Activated CD8-positive, alpha-beta memory T cell treated with anti-CD3 and anti-CD28 coated beads, Interleukin-2, amount 10 ng/mL, durations not matched to agents 7 days and 5 days (primary cell): ENCODE measurements at regions not wholly inside any gene's neighbourhood (a gene's known extent, or its start where the extent isn't known, plus 50 kb on each side); places are given as distances from the start of the nearest gene placed in this dataset.

Source experiments
- ATAC-seq: fragments of 150-1000 bp; cut with Tn5 transposase; one replicate; pipeline ENCODE4 v1.10.0; 2021; ENCODE audit warnings: moderate library complexity
- CTCF ChIA-PET: fragments of 350-600 bp; sonication (Branson Sonifier 250); formaldehyde crosslinking; loops from one replicate; lab custom pipeline; 2021; ENCODE audit warnings: antibody characterized with exemption; lab: Charles Lee
- DNase-seq: peaks from one replicate; pipeline ENCODE4 v3.0.0-alpha.2; 2020
- H3K27ac Mint-ChIP-seq: one replicate; pipeline ENCODE4 v1.8.0; 2021; ENCODE audit warnings: mild to moderate bottlenecking, mixed read lengths
- H3K27me3 Mint-ChIP-seq: one replicate; pipeline ENCODE4 v1.8.0; 2021; ENCODE audit warnings: mixed read lengths
- H3K36me3 Mint-ChIP-seq: one replicate; pipeline ENCODE4 v1.8.0; 2021; ENCODE audit warnings: mild to moderate bottlenecking, mixed read lengths
- H3K4me1 Mint-ChIP-seq: one replicate; pipeline ENCODE4 v1.8.0; 2021; ENCODE audit warnings: mixed read lengths
- H3K4me3 Mint-ChIP-seq: one replicate; pipeline ENCODE4 v1.8.0; 2021; ENCODE audit warnings: mild to moderate bottlenecking, moderate library complexity, mixed read lengths
- H3K9me3 Mint-ChIP-seq: one replicate; pipeline ENCODE4 v1.8.0; 2022; ENCODE audit warnings: low read depth, mixed read lengths

- Mint-ChIP-seq H3K36me3 (no peaks in the 10 kb centered on the region), H3K4me1 (no peaks in the 10 kb centered on the region), H3K27me3 (no peaks in the 10 kb centered on the region), H3K9me3 (no peaks in the 10 kb centered on the region), H3K4me3 (no peak overlapping the region), H3K27ac (no peak overlapping the region)
- DNase-seq: no peak
- CTCF ChIA-PET: no interaction called here
- ATAC-seq: no peak
These were observed 56.4 kb upstream of the RERGL start for GRCh38 chr12:18146363-18146762.

GRCh38 chr12:18145924-18146323 lies 55.9 kb upstream of the RERGL start:
- H3K9me3 Mint-ChIP-seq: no peaks in the 10 kb centered on the region
- no peak overlapping the region for H3K27ac Mint-ChIP-seq
- H3K36me3 Mint-ChIP-seq: no peaks in the 10 kb centered on the region
- H3K4me3 Mint-ChIP-seq: no peak overlapping the region
- DNase-seq: no peak
- H3K4me1 Mint-ChIP-seq: no peaks in the 10 kb centered on the region
- H3K27me3 Mint-ChIP-seq: no peaks in the 10 kb centered on the region
- CTCF ChIA-PET: no interaction called here
- no peak for ATAC-seq

GRCh38 chr12:18141048-18141982 lies 51.3 kb upstream of the RERGL start:
- CTCF ChIA-PET: no interaction called here
- peaks cover 2% of the 10 kb centered on the region for H3K27me3 Mint-ChIP-seq

GRCh38 chr12:18139989-18140596 lies 50.1 kb upstream of the RERGL start:
- H3K9me3 Mint-ChIP-seq: no peaks in the 10 kb centered on the region
- ATAC-seq (no peak), DNase-seq (no peak)
- peaks cover 2% of the 10 kb centered on the region for H3K27me3 Mint-ChIP-seq
- no peak overlapping the region for H3K27ac Mint-ChIP-seq
- H3K4me1 Mint-ChIP-seq: no peaks in the 10 kb centered on the region
- H3K36me3 Mint-ChIP-seq: no peaks in the 10 kb centered on the region
- no peak overlapping the region for H3K4me3 Mint-ChIP-seq
- CTCF ChIA-PET: interaction anchor here (1.3 kb wide), 1 partner anchor 19 kb away, joined by 3 read pairs; no protein-coding TSS in a partner anchor

More at GRCh38 chr12:18141048-18141982, 51.3 kb upstream of the RERGL start:
- Mint-ChIP-seq H3K9me3 (no peaks in the 10 kb centered on the region), H3K27ac (no peak overlapping the region), H3K4me3 (no peak overlapping the region), H3K4me1 (no peaks in the 10 kb centered on the region), H3K36me3 (no peaks in the 10 kb centered on the region)
- no peak for ATAC-seq
- no peak for DNase-seq
